Gastrocnemius medialis (tissue), 4 donors: ENCODE measurements at regions not wholly inside any gene's neighbourhood (a gene's known extent, or its start where the extent isn't known, plus 50 kb on each side); places are given as distances from the start of the nearest gene placed in this dataset.

Source experiments
- ATAC-seq, 2 donors: fragments of 150-250 bp; one replicate each; pipeline ENCODE4 v1.9.1; 2016
- DNase-seq, 2 donors: peaks; one replicate each; pipeline ENCODE4 v3.0.0-alpha.2; 2019
- H3K27ac ChIP-seq, 4 donors: fragments of 200-600 bp; sonication (generic); 1 replicate in 1 of 4; 2 replicates in 3 of 4; pipeline ENCODE4 v1.5.1; 2016 to 2018; ENCODE audit warnings: mild to moderate bottlenecking in 2 of 4, moderate library complexity in 1 of 4
- H3K27me3 ChIP-seq, 3 donors: fragments of 200-600 bp; sonication (generic) in 2 of 3; 1 replicate in 1 of 3; 2 replicates in 2 of 3; pipeline versions ENCODE4 v1.5.1 to v1.6.0; 2016 to 2019; ENCODE audit warnings: mild to moderate bottlenecking in 1 of 3, moderate library complexity in 1 of 3
- H3K36me3 ChIP-seq, 2 donors: fragments of 200-600 bp; sonication (generic) in 1 of 2; one replicate each; pipeline ENCODE4 v1.5.1; 2017 to 2018
- H3K4me1 ChIP-seq, 2 donors: fragments of 200-600 bp; sonication (generic) in 1 of 2; one replicate each; pipeline ENCODE4 v1.5.1; 2016 to 2017; ENCODE audit warnings: mild to moderate bottlenecking in 2 of 2
- H3K4me3 ChIP-seq, 4 donors: fragments of 200-600 bp; sonication (generic) in 3 of 4; 1 replicate in 1 of 4; 2 replicates in 3 of 4; pipeline ENCODE4 v1.5.1; 2016 to 2019; ENCODE audit warnings: mild to moderate bottlenecking in 2 of 4
- H3K9me3 ChIP-seq, 3 donors: fragments of 200-600 bp; sonication (generic) in 2 of 3; 1 replicate in 1 of 3; 2 replicates in 2 of 3; pipeline ENCODE4 v1.5.1; 2016 to 2019
- POLR2A ChIP-seq, 2 donors: fragments of 450-650 bp; IDR thresholded peaks; one replicate each; pipeline ENCODE4 v1.6.1; 2017; ENCODE audit warnings: antibody characterized with exemption in 2 of 2, mild to moderate bottlenecking in 2 of 2, moderate library complexity in 2 of 2
- in situ Hi-C, 4 donors: fragments of 200-750 bp; cut with MboI; loops; one replicate each; pipeline versions ENCODE4 v1.15.0 to v1.8.0; 2017; ENCODE audit warnings: low sequenced_read_pairs in 4 of 4
- intact Hi-C: fragments of 100-400 bp; cut with DNase I; formaldehyde crosslinking; loops from one replicate; pipeline ENCODE4 v1.15.1; 2023; ENCODE audit warnings: low total_unique reads
- TF ChIP-seq, protein P1 (sequence below), 5 experiments: fragments of 450-650 bp in 3 of 5; fragments of 200-600 bp in 2 of 5; sonication (generic) in 2 of 5; IDR thresholded peaks in 4 of 5; conservative IDR thresholded peaks in 1 of 5; 1 replicate in 4 of 5; 2 replicates in 1 of 5; pipeline ENCODE4 v1.5.1; 2016 to 2019; ENCODE audit warnings: antibody characterized with exemption in 5 of 5, mild to moderate bottlenecking in 3 of 5, moderate library complexity in 3 of 5

DNA sequence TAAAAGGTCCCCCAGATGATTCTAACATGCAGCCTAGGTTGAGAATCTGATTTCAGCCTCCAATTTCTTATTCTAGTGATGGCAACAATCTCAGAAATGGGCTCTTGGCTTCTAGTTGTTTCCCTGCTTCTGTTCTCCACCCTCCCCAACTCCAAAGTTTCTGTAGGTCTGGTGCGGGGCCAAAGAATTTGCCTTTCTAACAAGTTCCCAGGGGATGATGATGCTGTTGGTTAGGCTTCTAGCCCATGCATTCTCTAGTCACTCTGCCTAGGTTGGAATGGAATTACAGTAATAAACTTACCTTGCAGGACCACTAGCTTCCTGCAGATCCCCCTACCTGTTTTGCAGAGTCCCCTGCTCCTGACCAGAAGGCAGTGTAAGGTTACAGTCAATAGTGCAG lies 103.2 kb upstream of the PPP2R3A start:
- no peak for TF ChIP-seq POLR2A (IDR thresholded peaks at IDR 0.05)
- TF ChIP-seq, protein P1, sequence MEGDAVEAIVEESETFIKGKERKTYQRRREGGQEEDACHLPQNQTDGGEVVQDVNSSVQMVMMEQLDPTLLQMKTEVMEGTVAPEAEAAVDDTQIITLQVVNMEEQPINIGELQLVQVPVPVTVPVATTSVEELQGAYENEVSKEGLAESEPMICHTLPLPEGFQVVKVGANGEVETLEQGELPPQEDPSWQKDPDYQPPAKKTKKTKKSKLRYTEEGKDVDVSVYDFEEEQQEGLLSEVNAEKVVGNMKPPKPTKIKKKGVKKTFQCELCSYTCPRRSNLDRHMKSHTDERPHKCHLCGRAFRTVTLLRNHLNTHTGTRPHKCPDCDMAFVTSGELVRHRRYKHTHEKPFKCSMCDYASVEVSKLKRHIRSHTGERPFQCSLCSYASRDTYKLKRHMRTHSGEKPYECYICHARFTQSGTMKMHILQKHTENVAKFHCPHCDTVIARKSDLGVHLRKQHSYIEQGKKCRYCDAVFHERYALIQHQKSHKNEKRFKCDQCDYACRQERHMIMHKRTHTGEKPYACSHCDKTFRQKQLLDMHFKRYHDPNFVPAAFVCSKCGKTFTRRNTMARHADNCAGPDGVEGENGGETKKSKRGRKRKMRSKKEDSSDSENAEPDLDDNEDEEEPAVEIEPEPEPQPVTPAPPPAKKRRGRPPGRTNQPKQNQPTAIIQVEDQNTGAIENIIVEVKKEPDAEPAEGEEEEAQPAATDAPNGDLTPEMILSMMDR (IDR thresholded peaks at IDR 0.05 in 4 of 5, conservative IDR thresholded peaks at IDR 0.05 in 1 of 5), result no peak
- Histone ChIP-seq H3K36me3 (no peaks in the 10 kb centered on the region), H3K4me3 (no peak overlapping the region), H3K4me1 (no peaks in the 10 kb centered on the region), H3K27me3 (no peaks in the 10 kb centered on the region), H3K9me3 (no peaks in the 10 kb centered on the region), H3K27ac (no peak overlapping the region)
- intact Hi-C loops, result no loop called here
- ATAC-seq (no peak), DNase-seq (no peak)
- in situ Hi-C loops, result no loop called here

DNA sequence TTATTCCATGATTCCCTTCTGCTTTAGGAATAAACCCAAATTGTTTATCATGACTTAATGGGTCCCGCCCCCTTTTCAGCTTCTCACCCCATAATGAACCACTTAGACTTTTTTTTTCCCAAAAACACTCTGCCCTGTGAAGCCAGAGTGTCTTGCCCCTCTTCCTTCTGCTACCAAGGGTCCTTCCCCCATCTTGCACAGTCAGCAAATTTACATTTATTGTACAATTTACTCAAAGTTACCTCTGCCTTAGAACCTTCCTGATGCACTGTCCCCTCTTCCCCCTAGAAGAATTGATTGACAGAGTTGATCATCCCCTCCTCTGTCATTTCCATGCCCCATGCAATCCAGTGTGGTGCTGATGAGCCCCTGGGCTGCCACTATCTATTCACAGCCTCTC lies 101.5 kb upstream of the PPP2R3A start:
- intact Hi-C loops (no loop called here), in situ Hi-C loops (no loop called here)
- DNase-seq, result no peak
- ATAC-seq, result no peak
- H3K36me3 ChIP-seq, result no peaks in the 10 kb centered on the region
- H3K27me3 ChIP-seq, result no peaks in the 10 kb centered on the region
- H3K9me3 ChIP-seq, result no peaks in the 10 kb centered on the region
- H3K4me3 ChIP-seq, result no peak overlapping the region
- TF ChIP-seq, protein P1 (IDR thresholded peaks at IDR 0.05 in 4 of 5, conservative IDR thresholded peaks at IDR 0.05 in 1 of 5), result no peak
- no peak for TF ChIP-seq POLR2A (IDR thresholded peaks at IDR 0.05)
- H3K4me1 ChIP-seq, result no peaks in the 10 kb centered on the region
- H3K27ac ChIP-seq, result no peak overlapping the region

DNA sequence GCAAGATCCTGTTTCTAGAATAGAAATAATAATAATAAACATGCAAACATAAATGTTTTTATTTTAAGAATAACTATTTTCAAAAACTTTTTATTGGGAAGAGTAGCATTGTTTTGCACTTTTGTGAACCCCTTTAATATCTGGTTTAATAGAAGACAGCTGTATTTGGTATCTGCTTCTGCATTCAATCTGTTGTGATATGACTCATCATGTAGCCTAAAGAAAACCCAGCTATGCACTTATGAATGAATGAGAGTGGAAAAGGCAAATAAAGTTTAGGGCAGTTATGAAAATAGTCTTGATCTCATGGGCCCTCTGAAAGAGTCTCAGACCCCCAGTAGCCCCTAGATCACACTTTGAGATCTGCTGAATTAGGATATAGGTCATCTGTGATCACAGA lies 100.4 kb upstream of the PPP2R3A start:
- no peaks in the 10 kb centered on the region for H3K27me3 ChIP-seq
- no peak overlapping the region for H3K4me3 ChIP-seq
- H3K36me3 ChIP-seq, result no peaks in the 10 kb centered on the region
- no peak for ATAC-seq
- intact Hi-C loops (no loop called here), in situ Hi-C loops (no loop called here)
- H3K4me1 ChIP-seq, result no peaks in the 10 kb centered on the region
- H3K27ac ChIP-seq, result no peak overlapping the region
- H3K9me3 ChIP-seq, result no peaks in the 10 kb centered on the region
- no peak for TF ChIP-seq POLR2A (IDR thresholded peaks at IDR 0.05)
- TF ChIP-seq, protein P1 (IDR thresholded peaks at IDR 0.05 in 4 of 5, conservative IDR thresholded peaks at IDR 0.05 in 1 of 5), result no peak
- DNase-seq, result no peak

DNA sequence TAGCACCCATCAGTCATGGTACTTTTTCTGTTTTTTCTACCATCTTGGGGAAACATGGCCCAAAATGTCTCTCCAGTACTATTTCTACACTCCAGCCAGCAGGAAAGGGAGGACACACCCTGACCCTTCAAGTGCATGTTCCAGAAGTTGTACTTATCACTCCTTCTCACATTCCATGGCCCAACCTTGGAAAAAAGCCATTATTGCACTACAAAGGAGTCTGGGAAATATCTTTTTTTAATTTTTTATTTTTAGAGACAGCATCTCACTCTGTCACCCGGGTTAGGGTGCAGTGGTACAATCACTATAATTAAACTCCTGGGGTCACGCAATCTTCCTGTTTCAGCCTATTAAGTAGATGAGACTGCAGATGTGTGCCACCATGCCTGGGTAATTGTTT lies 100.0 kb upstream of the PPP2R3A start:
- no peaks in the 10 kb centered on the region for H3K36me3 ChIP-seq
- H3K4me3 ChIP-seq, result no peak overlapping the region
- no peaks in the 10 kb centered on the region for H3K27me3 ChIP-seq
- no peak for DNase-seq
- no peaks in the 10 kb centered on the region for H3K9me3 ChIP-seq
- intact Hi-C loops (no loop called here), in situ Hi-C loops (no loop called here)
- no peak for ATAC-seq
- H3K27ac ChIP-seq, result no peak overlapping the region
- TF ChIP-seq POLR2A (IDR thresholded peaks at IDR 0.05), result no peak
- TF ChIP-seq, protein P1 (IDR thresholded peaks at IDR 0.05 in 4 of 5, conservative IDR thresholded peaks at IDR 0.05 in 1 of 5), result no peak
- no peaks in the 10 kb centered on the region for H3K4me1 ChIP-seq

DNA sequence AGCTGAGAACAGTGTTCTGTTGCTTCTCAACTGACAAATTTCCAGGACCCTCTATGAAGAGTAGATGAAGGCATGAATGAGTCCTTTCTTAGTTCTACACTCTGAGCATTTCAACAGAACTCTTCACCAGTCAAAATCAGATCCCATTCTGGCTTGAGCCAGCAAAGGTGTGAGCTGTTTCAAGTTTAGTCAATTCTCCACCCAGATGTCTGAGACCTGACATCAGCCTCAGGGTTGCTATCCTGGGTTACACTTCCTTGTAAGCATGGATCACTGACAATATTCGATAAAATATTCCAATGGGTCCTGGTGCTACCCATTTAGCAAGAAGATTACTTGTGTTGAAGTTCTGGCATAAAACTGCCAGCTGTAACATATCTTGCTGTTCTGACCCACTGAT lies 97.6 kb upstream of the PPP2R3A start:
- Histone ChIP-seq H3K9me3 (no peaks in the 10 kb centered on the region), H3K27me3 (no peaks in the 10 kb centered on the region), H3K27ac (no peak overlapping the region), H3K4me1 (no peaks in the 10 kb centered on the region), H3K4me3 (no peak overlapping the region), H3K36me3 (no peaks in the 10 kb centered on the region)
- no peak for DNase-seq
- TF ChIP-seq, protein P1 (IDR thresholded peaks at IDR 0.05 in 4 of 5, conservative IDR thresholded peaks at IDR 0.05 in 1 of 5), result no peak
- in situ Hi-C loops (no loop called here), intact Hi-C loops (no loop called here)
- ATAC-seq, result no peak
